K562 (cell line): ENCODE measurements at regions not wholly inside any gene's neighbourhood (a gene's known extent, or its start where the extent isn't known, plus 50 kb on each side); places are given as distances from the start of the nearest gene placed in this dataset.

ENCODE experiments used
- ATAC-seq: fragments of 200-7000 bp; cut with Tn5 transposase; 3 replicates; pipeline ENCODE4 v1.9.1; 2020; ENCODE audit warnings: moderate library complexity
- BruUV-seq: library from RNA; stranded (reverse); fragments of 400-500 nt; replicated peaks from 2 replicates; lab custom pipeline; 2021; lab: Mats Ljungman, UMichigan
- CTCF ChIA-PET: fragments of 300-600 bp; formaldehyde crosslinking; extraction: SDS; loops from one replicate; lab custom pipeline; 2021; ENCODE audit warnings: low intra/inter-chr PET ratio; lab: Yijun Ruan, JAX
- POLR2A ChIA-PET: fragments of 300-600, 350-650 bp; sonication (Branson Sonifier 250); formaldehyde crosslinking; extraction: SDS; loops from one replicate; lab custom pipeline; 2021; ENCODE audit warnings: antibody characterized with exemption, inconsistent platforms; lab: Yijun Ruan, JAX
- DNase-seq, 4 experiments: peaks; one replicate each; pipeline versions ENCODE4 v3.0.0 to v3.0.0-alpha.2; 2011 to 2018; ENCODE audit warnings: low spot score in 3 of 4, mixed read lengths in 3 of 4; ENCODE audit errors: extremely low read depth in 1 of 4
- FAIRE-seq: peaks from 2 replicates; lab custom pipeline; 2011; peaks lifted over from hg19 to GRCh38; lab: Jason Lieb, UNC
- H2AFZ ChIP-seq: 2 replicates; pipeline ENCODE4 v1.6.0; 2011; ENCODE audit warnings: low read depth, low read length, control low read depth, inconsistent platforms
- H3K27ac ChIP-seq: fragments of 200-600 bp; 3 replicates; pipeline ENCODE4 v1.8.0; 2011; ENCODE audit warnings: low read depth, mild to moderate bottlenecking, control low read depth, inconsistent platforms, low read length, moderate library complexity, mixed read lengths; ENCODE audit errors: extremely low read depth
- H3K27me3 ChIP-seq, 2 experiments: fragments of 300-600 bp in 1 of 2; 2 replicates in 1 of 2; 3 replicates in 1 of 2; pipeline versions ENCODE4 v1.6.0 to v1.8.0; 2011; ENCODE audit warnings: inconsistent platforms in 2 of 2, low read length in 2 of 2, mild to moderate bottlenecking in 1 of 2, mixed read lengths in 1 of 2, moderate library complexity in 1 of 2; ENCODE audit not compliant: control insufficient read depth in 2 of 2, insufficient read depth in 2 of 2
- H3K36me3 ChIP-seq: fragments of 300-600 bp; 3 replicates; pipeline ENCODE4 v1.8.0; 2011; ENCODE audit warnings: mild to moderate bottlenecking, low read length, inconsistent platforms; ENCODE audit not compliant: control insufficient read depth, insufficient read depth
- H3K4me1 ChIP-seq, 2 experiments: fragments of 200-600 bp in 1 of 2; replicated peaks in 1 of 2; 2 replicates in 1 of 2; 3 replicates in 1 of 2; pipeline versions ENCODE4 v1.5.1 to v1.8.0; 2011; ENCODE audit warnings: inconsistent platforms in 2 of 2, low read length in 2 of 2, mild to moderate bottlenecking in 1 of 2, mixed read lengths in 1 of 2, moderate library complexity in 1 of 2; ENCODE audit not compliant: control insufficient read depth in 2 of 2, insufficient read depth in 2 of 2
- H3K4me2 ChIP-seq: 2 replicates; pipeline ENCODE4 v1.6.1; 2011; ENCODE audit warnings: low read length, control low read depth, inconsistent platforms, mixed read lengths; ENCODE audit not compliant: insufficient read depth
- H3K4me3 ChIP-seq: fragments of 200-600 bp; sonication (generic), shearing (Covaris generic); 2 replicates; pipeline ENCODE4 v1.5.1; 2016; ENCODE audit warnings: control low read depth, inconsistent platforms
- H3K79me2 ChIP-seq: fragments of 200-600 bp; 3 replicates; pipeline ENCODE4 v1.8.0; 2011; ENCODE audit warnings: low read length, inconsistent platforms; ENCODE audit not compliant: control insufficient read depth, insufficient read depth
- H3K9ac ChIP-seq, 2 experiments: 2 replicates each; pipeline versions ENCODE4 v1.6.0 to v1.6.1; 2011; ENCODE audit warnings: low read depth in 2 of 2, low read length in 2 of 2, control low read depth in 1 of 2, inconsistent platforms in 1 of 2, mild to moderate bottlenecking in 1 of 2, mixed read lengths in 1 of 2; ENCODE audit not compliant: insufficient read depth in 1 of 2
- H3K9me1 ChIP-seq: one replicate; pipeline ENCODE4 v1.6.0; 2011; ENCODE audit warnings: inconsistent platforms, mild to moderate bottlenecking, low read length, moderate library complexity; ENCODE audit not compliant: control insufficient read depth, insufficient read depth
- H3K9me3 ChIP-seq: replicated peaks from 2 replicates; pipeline ENCODE4 v1.5.1; 2011; ENCODE audit warnings: low read depth, low read length, inconsistent platforms; ENCODE audit not compliant: control insufficient read depth, insufficient read depth
- H4K20me1 ChIP-seq: replicated peaks from 2 replicates; pipeline ENCODE4 v1.6.1; 2011; ENCODE audit warnings: low read length, inconsistent platforms, mixed read lengths; ENCODE audit not compliant: control insufficient read depth, insufficient read depth
- BACH1 ChIP-seq: fragments of 200-800 bp; sonication (Bioruptor generic); IDR thresholded peaks from 2 replicates; pipeline ENCODE4 v1.6.1; 2016; ENCODE audit warnings: missing genetic modification characterization, missing compliant biosample characterization
- CBFA2T2 ChIP-seq: fragments of 450-650 bp; conservative IDR thresholded peaks from 2 replicates; pipeline ENCODE4 v1.6.1; 2017; ENCODE audit warnings: mild to moderate bottlenecking
- ID3 ChIP-seq, 2 experiments: fragments of 250-450 bp in 1 of 2; fragments of 450-650 bp in 1 of 2; sonication (Bioruptor Pico) in 1 of 2; IDR thresholded peaks; 2 replicates each; pipeline versions ENCODE4 v1.6.1 to v1.8.0; 2016 to 2021; ENCODE audit warnings: mild to moderate bottlenecking in 2 of 2, moderate library complexity in 2 of 2, missing compliant biosample characterization in 1 of 2, missing genetic modification characterization in 1 of 2
- MXI1 ChIP-seq: IDR thresholded peaks from 2 replicates; pipeline ENCODE4 v1.6.1; 2011; ENCODE audit warnings: low read depth, mild to moderate bottlenecking, improper control_type of control experiment, low read length
- PTBP1 ChIP-seq: fragments of 200-400 bp; formaldehyde crosslinking; IDR thresholded peaks from 2 replicates; pipeline ENCODE4 v1.6.1; 2017; ENCODE audit warnings: low read depth, low read length
- SMAD4 ChIP-seq: fragments of 250-450 bp; sonication (Bioruptor Pico); conservative IDR thresholded peaks from 2 replicates; pipeline ENCODE4 v1.8.0; 2021; ENCODE audit warnings: inconsistent platforms, mild to moderate bottlenecking, moderate library complexity
- SREBF2 ChIP-seq: sonication (generic); formaldehyde crosslinking; IDR thresholded peaks from 2 replicates; pipeline ENCODE4 v1.4.0; 2020; ENCODE audit warnings: mild to moderate bottlenecking, missing genetic modification reagents
- TCF7 ChIP-seq: sonication (generic); IDR thresholded peaks from 2 replicates; pipeline ENCODE4 v1.6.1; 2016; ENCODE audit warnings: antibody characterized with exemption, borderline replicate concordance
- ZBTB17 ChIP-seq: fragments of 450-650 bp; formaldehyde crosslinking; IDR thresholded peaks from 2 replicates; pipeline ENCODE4 v1.4.0; 2020; ENCODE audit warnings: mild to moderate bottlenecking
- ZFPM2 ChIP-seq: fragments of 250-450 bp; sonication (Bioruptor Pico); IDR thresholded peaks from 2 replicates; pipeline ENCODE4 v1.5.1; 2022; ENCODE audit warnings: mild to moderate bottlenecking
- ZNF12 ChIP-seq: sonication (generic); formaldehyde crosslinking; IDR thresholded peaks from 2 replicates; pipeline ENCODE4 v1.4.0; 2020; ENCODE audit warnings: mild to moderate bottlenecking, missing genetic modification reagents
- ZNF274 ChIP-seq: IDR thresholded peaks from 2 replicates; pipeline ENCODE4 v1.6.1; 2011; ENCODE audit warnings: low read depth, mild to moderate bottlenecking, low read length, moderate library complexity, borderline replicate concordance
- ZNF76 ChIP-seq: fragments of 250-450 bp; sonication (Bioruptor Pico); IDR thresholded peaks from 2 replicates; pipeline ENCODE4 v1.4.0; 2020; ENCODE audit warnings: mild to moderate bottlenecking, moderate library complexity, borderline replicate concordance
- WGBS: fragments of 100-300 bp; shearing (Covaris generic); methylation state at CpG from one replicate; pipeline ENCODE4 v1.1.6; 2016; ENCODE audit warnings: low coverage, mixed read lengths; ENCODE audit not compliant: insufficient coverage; ENCODE audit errors: missing lambda C conversion rate; 5-methylcytosine and 5-hydroxymethylcytosine counted together
- in situ Hi-C: fragments of 300-500 bp; cut with MboI; formaldehyde crosslinking; loops from 4 replicates; pipeline ENCODE4 v1.15.0; 2018; ENCODE audit warnings: inconsistent platforms, mixed read lengths
- intact Hi-C: fragments of 100-400 bp; cut with micrococcal nuclease; formaldehyde crosslinking; loops from 2 replicates; pipeline ENCODE4 v1.14.2; 2022
- TF ChIP-seq, protein P1 (sequence below): fragments of 150-350 bp; IDR thresholded peaks from 2 replicates; pipeline ENCODE4 v1.6.1; 2014; ENCODE audit warnings: low read depth, mild to moderate bottlenecking, low read length, borderline replicate concordance
- TF ChIP-seq, protein P2 (sequence below): IDR thresholded peaks from 2 replicates; pipeline ENCODE4 v1.6.1; 2011; ENCODE audit not compliant: insufficient read length; ENCODE audit errors: extremely low read depth
- TF ChIP-seq, protein P3 (sequence below): fragments of 250-450 bp; sonication (Bioruptor Pico); IDR thresholded peaks from 2 replicates; pipeline ENCODE4 v1.8.0; 2021; ENCODE audit warnings: moderate library complexity, mild to moderate bottlenecking, inconsistent platforms

DNA sequence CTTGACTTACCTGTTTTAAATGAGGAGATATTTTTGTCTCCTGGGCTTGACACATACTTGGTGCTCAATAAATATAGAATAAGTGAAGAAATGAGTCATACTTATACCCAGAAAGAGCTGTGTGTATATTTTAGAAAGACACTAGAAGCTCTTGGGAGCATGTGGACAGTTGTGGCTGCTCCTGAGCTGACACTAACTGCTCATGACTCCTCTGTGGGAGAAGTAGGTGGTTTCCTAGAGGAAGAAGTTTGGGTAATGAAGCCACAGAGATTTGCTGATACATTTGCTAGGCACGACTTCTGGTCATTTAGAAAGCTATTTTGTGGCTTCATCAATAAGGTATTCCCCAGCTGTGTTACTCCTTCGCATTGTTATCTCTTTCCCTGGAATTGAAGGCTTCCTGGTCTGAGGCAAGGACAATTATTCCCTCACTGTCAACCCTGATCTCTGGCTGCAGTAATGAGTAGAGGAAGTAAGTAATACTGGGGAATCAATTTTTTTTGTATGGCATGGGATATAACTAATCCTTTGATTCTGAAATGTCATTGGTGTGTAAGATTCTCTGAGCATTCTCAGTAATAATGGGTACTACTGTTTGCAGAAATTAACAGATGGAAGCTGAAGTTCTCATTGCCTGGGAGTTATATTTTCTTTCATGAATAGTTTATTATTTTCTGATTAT, 79.6 kb upstream of the DCBLD2 start:
- H3K79me2 ChIP-seq, result no peaks in the 10 kb centered on the region
- H3K9me1 ChIP-seq, result no peaks in the 10 kb centered on the region
- ChIA-PET POLR2A (no interaction called here), CTCF (no interaction called here)
- H3K4me3 ChIP-seq, result no peak overlapping the region
- TF ChIP-seq TCF7 (no peak), MXI1 (no peak), ZNF274 (no peak), BACH1 (no peak), ZFPM2 (CRISPR knock-in tag) (no peak), ZNF76 (CRISPR knock-in tag) (no peak), PTBP1 (no peak), SREBF2 (no peak), ZBTB17 (CRISPR knock-in tag) (no peak), ZNF12 (no peak), CBFA2T2 (no peak), ID3 (CRISPR knock-in tag; IDR thresholded peaks at IDR 0.05) (no peak), ID3 (tag; IDR thresholded peaks at IDR 0.05) (no peak), SMAD4 (CRISPR knock-in tag) (no peak)
- TF ChIP-seq, protein P1, sequence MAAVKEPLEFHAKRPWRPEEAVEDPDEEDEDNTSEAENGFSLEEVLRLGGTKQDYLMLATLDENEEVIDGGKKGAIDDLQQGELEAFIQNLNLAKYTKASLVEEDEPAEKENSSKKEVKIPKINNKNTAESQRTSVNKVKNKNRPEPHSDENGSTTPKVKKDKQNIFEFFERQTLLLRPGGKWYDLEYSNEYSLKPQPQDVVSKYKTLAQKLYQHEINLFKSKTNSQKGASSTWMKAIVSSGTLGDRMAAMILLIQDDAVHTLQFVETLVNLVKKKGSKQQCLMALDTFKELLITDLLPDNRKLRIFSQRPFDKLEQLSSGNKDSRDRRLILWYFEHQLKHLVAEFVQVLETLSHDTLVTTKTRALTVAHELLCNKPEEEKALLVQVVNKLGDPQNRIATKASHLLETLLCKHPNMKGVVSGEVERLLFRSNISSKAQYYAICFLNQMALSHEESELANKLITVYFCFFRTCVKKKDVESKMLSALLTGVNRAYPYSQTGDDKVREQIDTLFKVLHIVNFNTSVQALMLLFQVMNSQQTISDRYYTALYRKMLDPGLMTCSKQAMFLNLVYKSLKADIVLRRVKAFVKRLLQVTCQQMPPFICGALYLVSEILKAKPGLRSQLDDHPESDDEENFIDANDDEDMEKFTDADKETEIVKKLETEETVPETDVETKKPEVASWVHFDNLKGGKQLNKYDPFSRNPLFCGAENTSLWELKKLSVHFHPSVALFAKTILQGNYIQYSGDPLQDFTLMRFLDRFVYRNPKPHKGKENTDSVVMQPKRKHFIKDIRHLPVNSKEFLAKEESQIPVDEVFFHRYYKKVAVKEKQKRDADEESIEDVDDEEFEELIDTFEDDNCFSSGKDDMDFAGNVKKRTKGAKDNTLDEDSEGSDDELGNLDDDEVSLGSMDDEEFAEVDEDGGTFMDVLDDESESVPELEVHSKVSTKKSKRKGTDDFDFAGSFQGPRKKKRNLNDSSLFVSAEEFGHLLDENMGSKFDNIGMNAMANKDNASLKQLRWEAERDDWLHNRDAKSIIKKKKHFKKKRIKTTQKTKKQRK, result no peak
- TF ChIP-seq, protein P2, sequence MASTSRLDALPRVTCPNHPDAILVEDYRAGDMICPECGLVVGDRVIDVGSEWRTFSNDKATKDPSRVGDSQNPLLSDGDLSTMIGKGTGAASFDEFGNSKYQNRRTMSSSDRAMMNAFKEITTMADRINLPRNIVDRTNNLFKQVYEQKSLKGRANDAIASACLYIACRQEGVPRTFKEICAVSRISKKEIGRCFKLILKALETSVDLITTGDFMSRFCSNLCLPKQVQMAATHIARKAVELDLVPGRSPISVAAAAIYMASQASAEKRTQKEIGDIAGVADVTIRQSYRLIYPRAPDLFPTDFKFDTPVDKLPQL, result no peak
- TF ChIP-seq, protein P3, sequence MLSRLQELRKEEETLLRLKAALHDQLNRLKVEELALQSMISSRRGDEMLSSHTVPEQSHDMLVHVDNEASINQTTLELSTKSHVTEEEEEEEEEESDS (CRISPR knock-in tag), result no peak
- no peak overlapping the region for H3K9ac ChIP-seq
- in situ Hi-C loops (loop anchor here (5.0 kb wide), 1 partner anchor 384 kb away; no protein-coding TSS in a partner anchor), intact Hi-C loops (loop anchor here (5.0 kb wide), 1 partner anchor 79 kb away; the partner anchor contains the start of gene DCBLD2)
- H3K27me3 ChIP-seq, result no peaks in the 10 kb centered on the region
- ATAC-seq, result no peak
- no peak overlapping the region for H3K27ac ChIP-seq
- H3K9me3 ChIP-seq, result no peaks in the 10 kb centered on the region
- no peaks in the 10 kb centered on the region; a peak in 1 of 5 replicates for H3K4me1 ChIP-seq
- DNase-seq, result no peak
- H4K20me1 ChIP-seq, result no peaks in the 10 kb centered on the region
- H2AFZ ChIP-seq, result no peak overlapping the region
- BruUV-seq, result no TSS peak
- H3K4me2 ChIP-seq, result no peak overlapping the region
- WGBS, result 0% methylated on average over 2 of the region's 2 CpGs
- no peak for FAIRE-seq
- H3K36me3 ChIP-seq, result no peaks in the 10 kb centered on the region
